ENCODE measurements at regions not wholly inside any gene's neighbourhood (a gene's known extent, or its start where the extent isn't known, plus 50 kb on each side); places are given as distances from the start of the nearest gene placed in this dataset.
A peak's percentile ranks its signal among the peaks of the same experiment; 100 is the strongest.

DNA sequence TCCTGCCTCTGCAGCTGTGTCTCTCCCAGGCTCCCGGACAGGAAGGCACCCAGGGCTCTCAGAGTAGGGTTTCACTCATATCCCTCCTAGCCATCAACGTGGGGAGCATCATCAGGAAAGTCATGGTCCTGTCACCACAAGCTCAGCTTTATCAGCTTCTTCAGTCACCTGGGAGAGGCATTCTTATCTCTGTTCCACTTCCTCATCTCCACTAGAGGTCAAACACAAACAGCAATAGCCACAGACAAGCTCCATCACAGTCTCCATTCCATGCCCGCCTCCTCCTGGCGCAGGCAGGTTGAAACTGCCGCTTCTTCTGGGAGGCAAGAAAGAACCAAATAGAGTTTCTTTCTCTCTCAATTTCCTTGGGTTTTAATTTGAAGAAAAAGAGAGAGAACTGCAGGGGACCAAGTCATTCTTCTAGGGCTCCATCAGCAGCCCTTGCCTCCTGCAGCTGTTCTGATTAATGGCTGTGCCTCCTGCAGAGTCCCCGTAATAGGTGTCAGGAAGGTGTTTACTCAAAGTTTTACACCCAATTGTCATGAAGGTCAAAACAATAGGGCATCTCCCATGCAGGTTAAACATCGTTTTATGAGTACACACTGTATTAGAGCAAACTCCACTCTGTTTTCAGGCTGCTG, 377.9 kb downstream of the TMEM182 start:
- peak; percentile 34 for DNase-seq
- intact Hi-C loops (cut with DNase I; ENCODE audit: low total_unique reads): no loop called here
- no peaks in the 10 kb centered on the region for H3K36me3 ChIP-seq
- H3K4me3 ChIP-seq: no peak overlapping the region
- H3K9me3 ChIP-seq: peaks cover 0 to 18% (median 13%) of the 10 kb centered on the region in 8 donors
- H3K27ac ChIP-seq: no peak overlapping the region
- TF ChIP-seq POLR2AphosphoS5 (IDR thresholded peaks at IDR 0.05): no peak
- TF ChIP-seq CTCF (IDR thresholded peaks at IDR 0.05 in 8 of 11, conservative IDR thresholded peaks at IDR 0.05 in 3 of 11): no peak
- TF ChIP-seq POLR2A (IDR thresholded peaks at IDR 0.05): no peak
- WGBS, 5 donors: 59 to 68% (median 62%) methylated on average over 6 to 7 of the region's 7 CpGs
- H3K4me1 ChIP-seq: no peaks in the 10 kb centered on the region
- H3K27me3 ChIP-seq (replicated peaks in 1 of 7): no peaks in the 10 kb centered on the region

DNA sequence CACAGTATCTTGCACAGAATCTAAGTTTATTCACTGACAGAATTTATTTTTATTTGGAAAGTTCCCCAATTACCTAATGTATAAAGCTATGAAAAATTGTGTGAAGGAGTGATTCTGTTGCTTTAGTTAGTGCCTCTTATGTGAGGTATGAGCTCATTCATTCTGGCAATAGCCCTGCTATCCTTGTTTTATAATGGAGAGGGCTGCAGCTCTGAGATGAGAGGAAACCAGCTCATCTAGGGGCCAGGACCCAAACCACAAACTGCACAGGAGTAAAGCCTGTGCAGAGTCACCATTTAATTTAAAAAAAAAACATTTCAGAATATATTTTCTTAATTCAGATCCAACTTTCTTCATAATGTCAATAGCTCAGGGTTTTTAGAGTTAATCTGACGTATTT, 383.0 kb downstream of the TMEM182 start:
- WGBS, 5 donors: 0 to 91% (median 78%) methylated on average over 1 of the region's 1 CpG
- DNase-seq: no peak
- H3K4me1 ChIP-seq: no peaks in the 10 kb centered on the region
- H3K9me3 ChIP-seq: no peaks in the 10 kb centered on the region
- no peaks in the 10 kb centered on the region for H3K27me3 ChIP-seq (replicated peaks in 1 of 7)
- H3K4me3 ChIP-seq: no peak overlapping the region
- TF ChIP-seq CTCF (IDR thresholded peaks at IDR 0.05 in 8 of 11, conservative IDR thresholded peaks at IDR 0.05 in 3 of 11) (no peak), POLR2AphosphoS5 (IDR thresholded peaks at IDR 0.05) (no peak), POLR2A (IDR thresholded peaks at IDR 0.05) (no peak)
- intact Hi-C loops (cut with DNase I; ENCODE audit: low total_unique reads): no loop called here
- H3K36me3 ChIP-seq: no peaks in the 10 kb centered on the region
- no peak overlapping the region for H3K27ac ChIP-seq

DNA sequence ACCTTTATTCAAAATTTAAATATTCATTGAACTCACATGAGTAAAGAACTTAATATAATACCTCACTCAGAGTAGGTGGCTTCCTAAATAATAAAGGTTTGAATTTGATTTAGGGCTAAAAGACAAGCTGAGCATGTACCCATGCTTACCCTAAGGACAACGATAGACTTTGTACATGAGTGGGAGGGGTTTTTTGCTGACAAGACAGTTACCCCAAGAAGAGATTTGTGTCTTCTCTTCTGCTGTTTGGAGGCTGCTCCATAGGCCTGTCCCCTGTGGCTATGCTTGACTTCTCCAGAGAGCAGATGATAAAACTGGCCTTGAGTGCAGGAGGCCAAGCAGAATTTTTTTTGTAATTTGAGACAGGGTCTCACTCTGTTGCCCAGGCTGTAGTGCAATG, 383.9 kb downstream of the TMEM182 start:
- H3K27me3 ChIP-seq (replicated peaks in 1 of 7): no peaks in the 10 kb centered on the region
- H3K4me1 ChIP-seq: no peaks in the 10 kb centered on the region
- H3K27ac ChIP-seq: no peak overlapping the region
- H3K36me3 ChIP-seq: no peaks in the 10 kb centered on the region
- H3K4me3 ChIP-seq: no peak overlapping the region
- TF ChIP-seq POLR2AphosphoS5 (IDR thresholded peaks at IDR 0.05): no peak
- no peak for TF ChIP-seq CTCF (IDR thresholded peaks at IDR 0.05 in 8 of 11, conservative IDR thresholded peaks at IDR 0.05 in 3 of 11)
- TF ChIP-seq POLR2A (IDR thresholded peaks at IDR 0.05): no peak
- no peak for DNase-seq
- H3K9me3 ChIP-seq: no peaks in the 10 kb centered on the region
- WGBS, 5 donors: 64 to 92% (median 83%) methylated on average over 1 of the region's 1 CpG
- intact Hi-C loops (cut with DNase I; ENCODE audit: low total_unique reads): no loop called here

DNA sequence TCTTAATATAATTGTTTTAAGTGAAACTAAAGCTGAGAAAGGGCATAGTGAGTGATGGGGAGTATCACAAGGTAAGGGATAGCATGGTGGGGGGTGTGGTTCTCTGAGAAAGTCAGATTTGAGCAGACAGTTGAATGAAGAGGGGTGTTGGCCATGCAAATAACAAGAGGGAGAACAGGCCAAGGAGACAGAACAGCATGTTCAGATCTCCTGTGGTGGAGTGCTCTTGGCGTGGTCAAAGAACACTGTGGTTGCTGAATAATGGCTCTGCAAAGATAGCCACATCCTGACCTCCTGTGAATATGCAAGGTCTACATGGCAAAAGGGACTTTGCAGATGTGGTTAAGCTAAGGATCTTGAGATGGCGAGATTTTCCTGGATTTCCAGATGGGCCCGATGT, 389.2 kb downstream of the TMEM182 start:
- H3K4me1 ChIP-seq: no peaks in the 10 kb centered on the region
- H3K36me3 ChIP-seq: no peaks in the 10 kb centered on the region
- intact Hi-C loops (cut with DNase I; ENCODE audit: low total_unique reads): no loop called here
- no peak for DNase-seq
- H3K9me3 ChIP-seq: no peaks in the 10 kb centered on the region
- WGBS, 5 donors: 80 to 87% (median 81%) methylated on average over 3 of the region's 3 CpGs
- no peak for TF ChIP-seq POLR2A (IDR thresholded peaks at IDR 0.05)
- TF ChIP-seq POLR2AphosphoS5 (IDR thresholded peaks at IDR 0.05): no peak
- TF ChIP-seq CTCF (IDR thresholded peaks at IDR 0.05 in 8 of 11, conservative IDR thresholded peaks at IDR 0.05 in 3 of 11): no peak
- no peaks in the 10 kb centered on the region for H3K27me3 ChIP-seq (replicated peaks in 1 of 7)
- H3K4me3 ChIP-seq: no peak overlapping the region
- no peak overlapping the region for H3K27ac ChIP-seq
